Activated T-helper 2 cell treated with anti-CD3 and anti-CD28 coated beads, Interferon-gamma antibody, Interleukin-2, Interleukin-4, amounts not matched to agents 10 μg/mL and 5 μg/mL and 100 μg/mL, durations not matched to agents 14 hours and 24 hours and 36 hours (primary cell): ENCODE measurements at regions not wholly inside any gene's neighbourhood (a gene's known extent, or its start where the extent isn't known, plus 50 kb on each side); places are given as distances from the start of the nearest gene placed in this dataset.
A peak's percentile ranks its signal among the peaks of the same experiment; 100 is the strongest.
"Not testable (repeated sequence)": the region's sequence is repeated elsewhere in the genome, so short reads cannot be mapped to it uniquely, and the experiment has no call there.

Source experiments
- DNase-seq: peaks from one replicate; pipeline ENCODE4 v3.0.0; 2021; ENCODE audit warnings: low spot score
- H3K27ac Mint-ChIP-seq: one replicate; pipeline ENCODE4 v1.8.0; 2021; ENCODE audit warnings: mixed read lengths
- H3K27me3 Mint-ChIP-seq: one replicate; pipeline ENCODE4 v1.8.0; 2021; ENCODE audit warnings: low read depth, mixed read lengths
- H3K36me3 Mint-ChIP-seq: one replicate; pipeline ENCODE4 v1.8.0; 2021; ENCODE audit warnings: low read depth, mixed read lengths
- H3K4me1 Mint-ChIP-seq: one replicate; pipeline ENCODE4 v1.8.0; 2021; ENCODE audit warnings: low read depth, mixed read lengths
- H3K4me3 Mint-ChIP-seq: one replicate; pipeline ENCODE4 v1.8.0; 2021; ENCODE audit warnings: low read depth, mild to moderate bottlenecking, moderate library complexity, mixed read lengths
- H3K9me3 Mint-ChIP-seq: one replicate; pipeline ENCODE4 v1.8.0; 2021; ENCODE audit warnings: mixed read lengths
- intact Hi-C: fragments of 100-400 bp; cut with micrococcal nuclease; formaldehyde crosslinking; loops from one replicate; pipeline ENCODE4 v1.15.1; 2023

- H3K27me3 Mint-ChIP-seq, H3K4me3 Mint-ChIP-seq, DNase-seq, intact Hi-C loops, H3K9me3 Mint-ChIP-seq, H3K36me3 Mint-ChIP-seq, H3K27ac Mint-ChIP-seq, H3K4me1 Mint-ChIP-seq: not testable (repeated sequence)
These were observed 98.8 kb downstream of the TRIM69 start for GRCh38 chr15:44835082-44835481.

- intact Hi-C loops: no loop called here
- H3K4me1 Mint-ChIP-seq: peaks cover 1% of the 10 kb centered on the region
- no peaks in the 10 kb centered on the region for H3K36me3 Mint-ChIP-seq
- no peak for DNase-seq
- no peaks in the 10 kb centered on the region for H3K9me3 Mint-ChIP-seq
- H3K27me3 Mint-ChIP-seq: no peaks in the 10 kb centered on the region
- no peak overlapping the region for H3K4me3 Mint-ChIP-seq
- H3K27ac Mint-ChIP-seq: no peak overlapping the region
These were observed 99.8 kb downstream of the TRIM69 start for GRCh38 chr15:44836094-44836493.

GRCh38 chr15:44838929-44839328 lies 102.6 kb downstream of the TRIM69 start:
- H3K27me3 Mint-ChIP-seq, H3K4me3 Mint-ChIP-seq, DNase-seq, H3K27ac Mint-ChIP-seq, H3K36me3 Mint-ChIP-seq, H3K9me3 Mint-ChIP-seq, H3K4me1 Mint-ChIP-seq, intact Hi-C loops: not testable (repeated sequence)

- H3K27me3 Mint-ChIP-seq, H3K9me3 Mint-ChIP-seq, DNase-seq, H3K4me3 Mint-ChIP-seq, intact Hi-C loops, H3K36me3 Mint-ChIP-seq, H3K4me1 Mint-ChIP-seq, H3K27ac Mint-ChIP-seq: not testable (repeated sequence)
These were observed 105.4 kb downstream of the TRIM69 start for GRCh38 chr15:44841762-44842161.

GRCh38 chr15:44842883-44843282 lies 106.6 kb downstream of the TRIM69 start:
- DNase-seq, H3K9me3 Mint-ChIP-seq, H3K4me3 Mint-ChIP-seq, H3K27me3 Mint-ChIP-seq, H3K27ac Mint-ChIP-seq, intact Hi-C loops, H3K36me3 Mint-ChIP-seq, H3K4me1 Mint-ChIP-seq: not testable (repeated sequence)

GRCh38 chr15:44844936-44845335 lies 108.6 kb downstream of the TRIM69 start:
- not testable (repeated sequence) for H3K27ac Mint-ChIP-seq, H3K9me3 Mint-ChIP-seq

GRCh38 chr15:44846156-44846555 lies 109.8 kb downstream of the TRIM69 start:
- DNase-seq, H3K36me3 Mint-ChIP-seq, intact Hi-C loops, H3K4me1 Mint-ChIP-seq, H3K27me3 Mint-ChIP-seq, H3K9me3 Mint-ChIP-seq, H3K27ac Mint-ChIP-seq, H3K4me3 Mint-ChIP-seq: not testable (repeated sequence)

More at GRCh38 chr15:44844936-44845335, 108.6 kb downstream of the TRIM69 start:
- H3K36me3 Mint-ChIP-seq, DNase-seq, H3K4me1 Mint-ChIP-seq, intact Hi-C loops, H3K4me3 Mint-ChIP-seq, H3K27me3 Mint-ChIP-seq: not testable (repeated sequence)

GRCh38 chr15:44847555-44847954 lies 108.9 kb upstream of the TERB2 start:
- H3K9me3 Mint-ChIP-seq, DNase-seq, intact Hi-C loops, H3K4me3 Mint-ChIP-seq, H3K27me3 Mint-ChIP-seq, H3K36me3 Mint-ChIP-seq, H3K27ac Mint-ChIP-seq, H3K4me1 Mint-ChIP-seq: not testable (repeated sequence)

GRCh38 chr15:44848859-44849258 lies 107.6 kb upstream of the TERB2 start:
- peaks cover 12% of the 10 kb centered on the region for H3K4me1 Mint-ChIP-seq
- H3K27me3 Mint-ChIP-seq, H3K36me3 Mint-ChIP-seq, H3K27ac Mint-ChIP-seq, H3K4me3 Mint-ChIP-seq, DNase-seq, intact Hi-C loops, H3K9me3 Mint-ChIP-seq: not testable (repeated sequence)

GRCh38 chr15:44849701-44850403 lies 106.6 kb upstream of the TERB2 start:
- not testable (repeated sequence) for DNase-seq, H3K27ac Mint-ChIP-seq, H3K9me3 Mint-ChIP-seq, H3K4me3 Mint-ChIP-seq, H3K27me3 Mint-ChIP-seq, H3K36me3 Mint-ChIP-seq
- peaks cover 12% of the 10 kb centered on the region for H3K4me1 Mint-ChIP-seq
- intact Hi-C loops: loop anchor here (10.0 kb wide), 1 partner anchor 255 kb away; no protein-coding TSS in a partner anchor

GRCh38 chr15:44853304-44853950 lies 103.1 kb upstream of the TERB2 start:
- not testable (repeated sequence) for H3K36me3 Mint-ChIP-seq, H3K27me3 Mint-ChIP-seq, H3K4me3 Mint-ChIP-seq, H3K9me3 Mint-ChIP-seq
- H3K27ac Mint-ChIP-seq: peak overlapping the region; percentile 12
- DNase-seq: peak; percentile 48
- peaks cover 12% of the 10 kb centered on the region for H3K4me1 Mint-ChIP-seq
- intact Hi-C loops: loop anchor here (2.0 to 10.0 kb wide), 2 partner anchors 69 to 259 kb away; no protein-coding TSS in a partner anchor

GRCh38 chr15:44854696-44855095 lies 101.8 kb upstream of the TERB2 start:
- intact Hi-C loops: loop anchor here (10.0 kb wide), 1 partner anchor 260 kb away; no protein-coding TSS in a partner anchor
- H3K27me3 Mint-ChIP-seq, H3K9me3 Mint-ChIP-seq, H3K4me3 Mint-ChIP-seq, DNase-seq, H3K36me3 Mint-ChIP-seq, H3K27ac Mint-ChIP-seq: not testable (repeated sequence)
- H3K4me1 Mint-ChIP-seq: peaks cover 12% of the 10 kb centered on the region

- H3K4me3 Mint-ChIP-seq, H3K27me3 Mint-ChIP-seq, H3K27ac Mint-ChIP-seq, H3K36me3 Mint-ChIP-seq, DNase-seq, H3K9me3 Mint-ChIP-seq: not testable (repeated sequence)
- peaks cover 12% of the 10 kb centered on the region for H3K4me1 Mint-ChIP-seq
- intact Hi-C loops: loop anchor here (10.0 kb wide), 1 partner anchor 261 kb away; no protein-coding TSS in a partner anchor
These were observed 100.2 kb upstream of the TERB2 start for GRCh38 chr15:44856284-44856683.
